ENCODE measurements at regions not wholly inside any gene's neighbourhood (a gene's known extent, or its start where the extent isn't known, plus 50 kb on each side); places are given as distances from the start of the nearest gene placed in this dataset.

DNA sequence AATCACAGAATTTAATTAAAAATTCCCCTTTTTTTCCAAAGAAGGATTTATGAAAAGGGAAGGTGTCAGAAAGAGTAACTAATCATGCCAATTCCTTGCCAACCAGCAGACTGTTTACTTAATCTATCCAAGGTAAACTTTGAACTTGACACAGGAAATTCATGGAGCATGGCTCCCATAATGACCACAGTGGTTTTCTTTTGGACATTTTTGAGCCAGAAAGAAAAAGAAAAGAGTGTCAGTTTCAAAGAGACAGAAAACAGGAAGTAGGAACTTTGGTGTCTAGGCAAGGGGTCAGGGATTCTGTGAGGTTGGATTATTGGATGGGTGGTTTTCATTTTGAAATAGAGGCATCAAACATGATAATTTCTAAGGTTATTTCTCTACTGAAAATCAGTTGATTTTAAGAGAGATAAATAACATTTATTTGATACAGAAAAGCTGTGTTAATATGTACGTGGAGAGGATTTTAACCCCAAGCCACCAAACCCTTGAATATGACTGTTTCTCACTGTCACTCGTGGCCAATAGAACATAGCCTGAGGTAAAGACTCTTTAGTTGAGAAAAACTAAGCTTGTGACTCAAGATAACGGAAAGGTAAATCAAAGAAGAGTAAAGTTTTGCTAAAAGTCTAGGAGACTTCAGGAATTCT, 196.1 kb downstream of the TTC6 start:
- Mint-ChIP-seq H3K4me1 (ENCODE audit: low read depth) (no peaks in the 10 kb centered on the region), H3K27me3 (ENCODE audit: low read depth) (peaks cover 8% of the 10 kb centered on the region), H3K4me3 (ENCODE audit: unreplicated experiment) (no peak overlapping the region), H3K27ac (ENCODE audit: unreplicated experiment) (no peak overlapping the region), H3K36me3 (ENCODE audit: low read depth) (no peaks in the 10 kb centered on the region), H3K9me3 (ENCODE audit: low read depth) (no peaks in the 10 kb centered on the region)
- no peak for DNase-seq (ENCODE audit: low spot score)
- TF ChIP-seq, protein P1, sequence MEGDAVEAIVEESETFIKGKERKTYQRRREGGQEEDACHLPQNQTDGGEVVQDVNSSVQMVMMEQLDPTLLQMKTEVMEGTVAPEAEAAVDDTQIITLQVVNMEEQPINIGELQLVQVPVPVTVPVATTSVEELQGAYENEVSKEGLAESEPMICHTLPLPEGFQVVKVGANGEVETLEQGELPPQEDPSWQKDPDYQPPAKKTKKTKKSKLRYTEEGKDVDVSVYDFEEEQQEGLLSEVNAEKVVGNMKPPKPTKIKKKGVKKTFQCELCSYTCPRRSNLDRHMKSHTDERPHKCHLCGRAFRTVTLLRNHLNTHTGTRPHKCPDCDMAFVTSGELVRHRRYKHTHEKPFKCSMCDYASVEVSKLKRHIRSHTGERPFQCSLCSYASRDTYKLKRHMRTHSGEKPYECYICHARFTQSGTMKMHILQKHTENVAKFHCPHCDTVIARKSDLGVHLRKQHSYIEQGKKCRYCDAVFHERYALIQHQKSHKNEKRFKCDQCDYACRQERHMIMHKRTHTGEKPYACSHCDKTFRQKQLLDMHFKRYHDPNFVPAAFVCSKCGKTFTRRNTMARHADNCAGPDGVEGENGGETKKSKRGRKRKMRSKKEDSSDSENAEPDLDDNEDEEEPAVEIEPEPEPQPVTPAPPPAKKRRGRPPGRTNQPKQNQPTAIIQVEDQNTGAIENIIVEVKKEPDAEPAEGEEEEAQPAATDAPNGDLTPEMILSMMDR (IDR thresholded peaks at IDR 0.05) = no peak

DNA sequence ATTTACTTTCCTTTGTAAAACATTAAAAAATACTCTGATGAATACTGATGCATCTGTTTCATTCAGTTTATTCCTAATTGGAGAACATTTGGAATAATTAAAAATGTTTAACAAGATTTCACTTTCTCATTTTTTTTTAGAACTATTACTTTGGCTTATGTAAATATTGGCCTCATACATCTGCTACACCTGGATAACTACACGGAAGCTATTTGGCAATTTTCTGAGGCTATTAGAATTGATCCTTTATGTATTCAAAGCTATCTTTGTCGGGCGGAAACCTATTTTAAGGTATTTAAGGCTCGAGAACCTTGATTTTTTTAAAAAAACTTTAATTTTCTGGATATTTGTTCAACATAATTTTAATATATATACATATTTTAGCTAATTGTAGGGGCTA, 196.7 kb downstream of the TTC6 start:
- Mint-ChIP-seq H3K4me1 (ENCODE audit: low read depth) (no peaks in the 10 kb centered on the region), H3K36me3 (ENCODE audit: low read depth) (no peaks in the 10 kb centered on the region), H3K9me3 (ENCODE audit: low read depth) (no peaks in the 10 kb centered on the region), H3K27me3 (ENCODE audit: low read depth) (peaks cover 8% of the 10 kb centered on the region), H3K4me3 (ENCODE audit: unreplicated experiment) (no peak overlapping the region), H3K27ac (ENCODE audit: unreplicated experiment) (no peak overlapping the region)
- no peak for DNase-seq (ENCODE audit: low spot score)
- TF ChIP-seq, protein P1 (IDR thresholded peaks at IDR 0.05) = no peak

DNA sequence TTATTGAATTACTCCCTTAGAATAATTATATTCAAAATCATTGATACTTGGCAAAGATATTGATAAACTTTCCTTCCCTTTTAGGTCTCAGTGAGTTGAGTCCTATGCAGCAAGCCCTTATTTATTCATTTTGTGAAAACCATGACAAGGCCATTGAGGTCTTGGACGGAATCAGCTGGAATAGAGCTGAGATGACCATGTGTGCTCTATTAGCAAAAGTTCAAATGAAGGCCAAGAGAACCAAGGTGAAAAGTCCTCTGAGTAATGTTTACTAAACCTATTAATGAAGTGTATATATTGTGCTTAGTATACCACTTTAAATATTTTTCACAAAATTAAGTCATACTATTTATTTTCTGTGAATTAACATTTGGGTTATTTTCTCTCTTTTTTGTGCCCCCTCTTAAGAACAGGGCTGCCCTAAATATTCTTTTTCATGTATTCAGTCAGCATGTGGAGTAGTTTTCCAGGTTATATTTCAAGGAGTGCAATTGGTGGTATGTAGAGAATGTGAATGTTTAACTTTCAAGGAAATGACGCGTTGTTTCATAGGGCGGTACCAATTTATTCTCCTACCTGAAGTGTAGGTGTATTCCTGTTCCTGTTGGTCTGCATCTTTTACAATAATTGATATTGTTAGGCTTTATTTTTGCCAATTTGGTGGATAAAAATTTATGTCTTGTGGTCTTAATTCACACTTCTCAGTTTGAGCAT, 201.4 kb downstream of the TTC6 start:
- DNase-seq (ENCODE audit: low spot score) = no peak
- H3K9me3 Mint-ChIP-seq (ENCODE audit: low read depth) = no peaks in the 10 kb centered on the region
- no peak overlapping the region for H3K4me3 Mint-ChIP-seq (ENCODE audit: unreplicated experiment)
- no peaks in the 10 kb centered on the region for H3K36me3 Mint-ChIP-seq (ENCODE audit: low read depth)
- peaks cover 5% of the 10 kb centered on the region for H3K27me3 Mint-ChIP-seq (ENCODE audit: low read depth)
- TF ChIP-seq, protein P1 (IDR thresholded peaks at IDR 0.05) = no peak
- H3K27ac Mint-ChIP-seq (ENCODE audit: unreplicated experiment) = no peak overlapping the region
- H3K4me1 Mint-ChIP-seq (ENCODE audit: low read depth) = no peaks in the 10 kb centered on the region

DNA sequence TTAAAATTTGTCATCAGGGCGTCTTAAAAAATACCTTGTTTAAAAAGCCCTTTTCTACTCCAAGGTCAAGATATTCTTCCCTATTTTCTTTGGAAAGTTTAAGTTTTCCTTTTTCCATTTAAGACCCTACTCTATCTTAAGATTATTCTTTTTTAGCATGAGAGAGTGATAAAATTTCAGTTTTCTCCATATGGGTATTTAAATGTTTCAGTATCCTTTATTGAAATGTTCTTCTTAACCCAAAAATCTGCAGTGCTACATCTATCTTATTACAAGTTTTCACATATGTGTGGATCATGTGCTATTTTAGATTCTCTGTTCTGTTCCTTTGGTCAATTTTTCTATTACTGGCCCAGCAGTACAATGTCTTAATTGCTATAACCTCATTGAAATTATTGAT, 202.2 kb downstream of the TTC6 start:
- H3K27me3 Mint-ChIP-seq (ENCODE audit: low read depth) = peaks cover 5% of the 10 kb centered on the region
- H3K4me3 Mint-ChIP-seq (ENCODE audit: unreplicated experiment) = no peak overlapping the region
- no peaks in the 10 kb centered on the region for H3K36me3 Mint-ChIP-seq (ENCODE audit: low read depth)
- no peaks in the 10 kb centered on the region for H3K9me3 Mint-ChIP-seq (ENCODE audit: low read depth)
- TF ChIP-seq, protein P1 (IDR thresholded peaks at IDR 0.05) = no peak
- no peak for DNase-seq (ENCODE audit: low spot score)
- H3K27ac Mint-ChIP-seq (ENCODE audit: unreplicated experiment) = no peak overlapping the region
- no peaks in the 10 kb centered on the region for H3K4me1 Mint-ChIP-seq (ENCODE audit: low read depth)

DNA sequence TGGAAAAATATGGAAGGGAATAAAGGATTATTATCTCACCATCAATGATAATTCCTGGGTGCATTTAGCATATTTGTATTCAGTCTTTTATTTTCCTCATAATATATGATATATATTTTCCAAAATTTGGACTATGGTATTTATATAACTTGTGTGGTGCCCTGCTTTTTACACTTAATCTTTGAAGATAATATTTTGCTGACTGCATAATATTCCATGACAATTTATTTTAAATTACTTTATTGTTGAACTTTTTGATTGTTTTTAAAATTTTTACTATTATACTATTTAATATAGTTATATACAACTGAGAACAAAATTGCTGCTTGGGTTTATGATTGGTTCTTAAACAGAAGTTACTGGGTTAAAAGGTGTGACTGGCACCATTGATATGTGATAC, 212.3 kb downstream of the TTC6 start:
- TF ChIP-seq, protein P1 (IDR thresholded peaks at IDR 0.05) = no peak
- Mint-ChIP-seq H3K4me1 (ENCODE audit: low read depth) (no peaks in the 10 kb centered on the region), H3K27me3 (ENCODE audit: low read depth) (peaks cover 18% of the 10 kb centered on the region), H3K9me3 (ENCODE audit: low read depth) (no peaks in the 10 kb centered on the region), H3K27ac (ENCODE audit: unreplicated experiment) (no peak overlapping the region), H3K4me3 (ENCODE audit: unreplicated experiment) (no peak overlapping the region), H3K36me3 (ENCODE audit: low read depth) (no peaks in the 10 kb centered on the region)
- DNase-seq (ENCODE audit: low spot score) = no peak
